B cell (primary cell): ENCODE measurements at regions not wholly inside any gene's neighbourhood (a gene's known extent, or its start where the extent isn't known, plus 50 kb on each side); places are given as distances from the start of the nearest gene placed in this dataset.

Experiments
- ATAC-seq: fragments of 200-7000 bp; cut with Tn5 transposase; one replicate; pipeline ENCODE4 v1.10.0; 2021; ENCODE audit warnings: low read depth, mild to moderate bottlenecking, moderate number of reproducible peaks, moderate library complexity
- CTCF ChIA-PET: fragments of 350-600 bp; sonication (Branson Sonifier 250); formaldehyde crosslinking; loops from one replicate; lab custom pipeline; 2021; ENCODE audit warnings: antibody characterized with exemption, inconsistent platforms; lab: Charles Lee
- POLR2A ChIA-PET: fragments of 350-600 bp; sonication (Branson Sonifier 250); formaldehyde crosslinking; loops from one replicate; lab custom pipeline; 2021; ENCODE audit warnings: antibody characterized with exemption; lab: Charles Lee
- DNase-seq: peaks from one replicate; pipeline ENCODE4 v3.0.0; 2013
- H2AFZ ChIP-seq: 2 replicates; pipeline ENCODE4 v1.6.1; 2012; ENCODE audit warnings: mild to moderate bottlenecking, low read depth, low read length; ENCODE audit not compliant: insufficient read depth, poor library complexity, severe bottlenecking
- H3K27ac ChIP-seq, 2 donors: 1 replicate in 1 of 2; 2 replicates in 1 of 2; pipeline ENCODE4 v1.5.1; 2012 to 2013; ENCODE audit warnings: low read length in 2 of 2, mild to moderate bottlenecking in 2 of 2, moderate library complexity in 1 of 2
- H3K27me3 ChIP-seq, 4 experiments: fragments of 200-600 bp in 1 of 4; sonication (generic) in 1 of 4; replicated peaks in 1 of 4; 1 replicate in 2 of 4; 2 replicates in 2 of 4; pipeline versions ENCODE4 v1.6.1 to v1.7.0; 2013 to 2016; ENCODE audit warnings: low read length in 3 of 4, mild to moderate bottlenecking in 2 of 4, mixed read lengths in 1 of 4, moderate library complexity in 1 of 4; ENCODE audit not compliant: insufficient read depth in 4 of 4, control insufficient read depth in 3 of 4; ENCODE audit errors: control extremely low read depth in 1 of 4
- H3K36me3 ChIP-seq, 2 experiments: replicated peaks in 1 of 2; 1 replicate in 1 of 2; 2 replicates in 1 of 2; pipeline versions ENCODE4 v1.6.1 to v1.7.1; 2013; ENCODE audit warnings: low read length in 1 of 2; ENCODE audit not compliant: insufficient read depth in 2 of 2, control insufficient read depth in 1 of 2; ENCODE audit errors: control extremely low read depth in 1 of 2, extremely low read depth in 1 of 2
- H3K4me1 ChIP-seq, 2 donors: fragments of 200-600 bp in 1 of 2; sonication (generic) in 1 of 2; 1 replicate in 1 of 2; 2 replicates in 1 of 2; pipeline versions ENCODE4 v1.5.1 to v1.6.1; 2013 to 2017; ENCODE audit warnings: low read length in 2 of 2; ENCODE audit not compliant: control insufficient read depth in 2 of 2, insufficient read depth in 2 of 2
- H3K4me2 ChIP-seq: replicated peaks from 2 replicates; pipeline ENCODE3; 2012; ENCODE audit warnings: mild to moderate bottlenecking, low read depth, low read length; ENCODE audit not compliant: poor library complexity, severe bottlenecking
- H3K4me3 ChIP-seq, 5 experiments: fragments of 200-600 bp in 1 of 5; sonication (generic) in 1 of 5; 1 replicate in 3 of 5; 2 replicates in 2 of 5; pipeline versions ENCODE4 v1.5.1 to v1.7.0; 2011 to 2016; ENCODE audit warnings: low read length in 4 of 5, mild to moderate bottlenecking in 4 of 5, low read depth in 2 of 5, control low read depth in 1 of 5, moderate library complexity in 1 of 5; ENCODE audit not compliant: insufficient read depth in 1 of 5; ENCODE audit errors: control extremely low read depth in 1 of 5, extremely low read depth in 1 of 5
- H3K79me2 ChIP-seq: fragments of 200-600 bp; sonication (generic); one replicate; pipeline ENCODE4 v1.6.0; 2016; ENCODE audit warnings: low read length; ENCODE audit not compliant: control insufficient read depth, insufficient read depth
- H3K9ac ChIP-seq: fragments of 200-600 bp; sonication (generic); 2 replicates; pipeline ENCODE4 v1.6.1; 2017; ENCODE audit warnings: mild to moderate bottlenecking, low read length, moderate library complexity
- H3K9me3 ChIP-seq, 3 donors: one replicate each; pipeline versions ENCODE4 v1.6.1 to v1.7.1; 2013; ENCODE audit warnings: low read length in 2 of 3; ENCODE audit not compliant: control insufficient read depth in 2 of 3, insufficient read depth in 1 of 3; ENCODE audit errors: control extremely low read depth in 1 of 3
- H4K20me1 ChIP-seq: 2 replicates; pipeline ENCODE4 v1.6.0; 2012; ENCODE audit warnings: mild to moderate bottlenecking, low read length; ENCODE audit not compliant: insufficient read depth, control insufficient read depth, poor library complexity, severe bottlenecking
- H3K27ac Mint-ChIP-seq: one replicate; pipeline ENCODE4 v1.8.0; 2021; ENCODE audit warnings: mixed read lengths
- H3K27me3 Mint-ChIP-seq: one replicate; pipeline ENCODE4 v1.8.0; 2021; ENCODE audit warnings: mixed read lengths
- H3K4me1 Mint-ChIP-seq: one replicate; pipeline ENCODE4 v1.8.0; 2021; ENCODE audit warnings: mixed read lengths
- H3K4me3 Mint-ChIP-seq: one replicate; pipeline ENCODE4 v1.8.0; 2021; ENCODE audit warnings: mixed read lengths
- H3K9me3 Mint-ChIP-seq: one replicate; pipeline ENCODE4 v1.8.0; 2022; ENCODE audit warnings: mixed read lengths; ENCODE audit not compliant: insufficient read depth
- EZH2 ChIP-seq: IDR thresholded peaks from 2 replicates; pipeline ENCODE4 v1.6.1; 2012; ENCODE audit warnings: borderline replicate concordance, low read depth, mild to moderate bottlenecking, moderate library complexity, low read length; ENCODE audit not compliant: insufficient read depth, poor library complexity, severe bottlenecking
- WGBS: methylation state at CpG from one replicate; pipeline ENCODE4 v1.1.5; 2013; ENCODE audit warnings: missing lambda C conversion rate; ENCODE audit not compliant: insufficient coverage; 5-methylcytosine and 5-hydroxymethylcytosine counted together
- intact Hi-C: fragments of 100-400 bp; cut with micrococcal nuclease; formaldehyde crosslinking; loops from one replicate; pipeline ENCODE4 v1.10.0; 2022
- TF ChIP-seq, protein P1 (sequence below): fragments of 200-600 bp; IDR thresholded peaks from one replicate; pipeline ENCODE4 v1.8.0; 2022; ENCODE audit warnings: antibody characterized with exemption, mild to moderate bottlenecking

- ATAC-seq = no peak
- TF ChIP-seq, protein P1, sequence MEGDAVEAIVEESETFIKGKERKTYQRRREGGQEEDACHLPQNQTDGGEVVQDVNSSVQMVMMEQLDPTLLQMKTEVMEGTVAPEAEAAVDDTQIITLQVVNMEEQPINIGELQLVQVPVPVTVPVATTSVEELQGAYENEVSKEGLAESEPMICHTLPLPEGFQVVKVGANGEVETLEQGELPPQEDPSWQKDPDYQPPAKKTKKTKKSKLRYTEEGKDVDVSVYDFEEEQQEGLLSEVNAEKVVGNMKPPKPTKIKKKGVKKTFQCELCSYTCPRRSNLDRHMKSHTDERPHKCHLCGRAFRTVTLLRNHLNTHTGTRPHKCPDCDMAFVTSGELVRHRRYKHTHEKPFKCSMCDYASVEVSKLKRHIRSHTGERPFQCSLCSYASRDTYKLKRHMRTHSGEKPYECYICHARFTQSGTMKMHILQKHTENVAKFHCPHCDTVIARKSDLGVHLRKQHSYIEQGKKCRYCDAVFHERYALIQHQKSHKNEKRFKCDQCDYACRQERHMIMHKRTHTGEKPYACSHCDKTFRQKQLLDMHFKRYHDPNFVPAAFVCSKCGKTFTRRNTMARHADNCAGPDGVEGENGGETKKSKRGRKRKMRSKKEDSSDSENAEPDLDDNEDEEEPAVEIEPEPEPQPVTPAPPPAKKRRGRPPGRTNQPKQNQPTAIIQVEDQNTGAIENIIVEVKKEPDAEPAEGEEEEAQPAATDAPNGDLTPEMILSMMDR = no peak
- no peak for TF ChIP-seq EZH2
- H3K4me3 Mint-ChIP-seq = no peak overlapping the region
These were observed 146.1 kb upstream of the ATP2B2 start for GRCh38 chr3:10651506-10651905.

GRCh38 chr3:10653241-10653640 is 147.9 kb upstream of the ATP2B2 start:
- intact Hi-C loops = no loop called here
- H3K4me2 ChIP-seq = no peak overlapping the region
- no peaks in the 10 kb centered on the region for H4K20me1 ChIP-seq
- H3K27me3 ChIP-seq = peaks cover 0 to 10% (median 4%) of the 10 kb centered on the region in 4 experiments
- no peaks in the 10 kb centered on the region for H3K79me2 ChIP-seq
- DNase-seq = no peak
- H3K27ac ChIP-seq = no peak overlapping the region
- CTCF ChIA-PET = no interaction called here
- 90% methylated on average over 3 of the region's 4 CpGs for WGBS
- H3K36me3 ChIP-seq = no peaks in the 10 kb centered on the region
- Mint-ChIP-seq H3K4me3 (no peak overlapping the region), H3K27me3 (peaks cover 37% of the 10 kb centered on the region), H3K9me3 (no peaks in the 10 kb centered on the region), H3K4me1 (no peaks in the 10 kb centered on the region), H3K27ac (no peak overlapping the region)
- POLR2A ChIA-PET = no interaction called here
- no peak for ATAC-seq
- peaks cover 0 to 5% (median 0%) of the 10 kb centered on the region in 3 donors for H3K9me3 ChIP-seq
- H2AFZ ChIP-seq = no peak overlapping the region
- no peak overlapping the region for H3K4me3 ChIP-seq
- no peak overlapping the region for H3K9ac ChIP-seq
- TF ChIP-seq, protein P1 = no peak
- TF ChIP-seq EZH2 = no peak
- H3K4me1 ChIP-seq = no peaks in the 10 kb centered on the region

More at GRCh38 chr3:10651506-10651905, 146.1 kb upstream of the ATP2B2 start:
- no peaks in the 10 kb centered on the region for H3K4me1 Mint-ChIP-seq
- H3K9me3 Mint-ChIP-seq = no peaks in the 10 kb centered on the region
- peaks cover 28% of the 10 kb centered on the region for H3K27me3 Mint-ChIP-seq
- intact Hi-C loops = no loop called here
- Histone ChIP-seq H4K20me1 (no peaks in the 10 kb centered on the region), H2AFZ (no peak overlapping the region), H3K4me1 (no peaks in the 10 kb centered on the region), H3K36me3 (no peaks in the 10 kb centered on the region), H3K9ac (no peak overlapping the region), H3K79me2 (no peaks in the 10 kb centered on the region), H3K4me2 (no peak overlapping the region), H3K27me3 (peaks cover 0 to 10% (median 2%) of the 10 kb centered on the region in 4 experiments), H3K9me3 (peaks cover 0 to 5% (median 0%) of the 10 kb centered on the region in 3 donors), H3K4me3 (no peak overlapping the region), H3K27ac (no peak overlapping the region)
- ChIA-PET CTCF (no interaction called here), POLR2A (no interaction called here)
- no peak overlapping the region for H3K27ac Mint-ChIP-seq
- no peak for DNase-seq
